NCI-H1105 treated with DMSO at 0.1 percent for 48 hours (cell line): ENCODE measurements at regions not wholly inside any gene's neighbourhood (a gene's known extent, or its start where the extent isn't known, plus 50 kb on each side); places are given as distances from the start of the nearest gene placed in this dataset.

Experiments used
- DNase-seq: peaks from one replicate; lab custom pipeline; 2025; lab: John Stamatoyannopoulos, UW

- no peak for DNase-seq
Observed at GRCh38 chr22:49435596-49435995, 392.1 kb downstream of the BRD1 start.

GRCh38 chr22:49433717-49434611, 393.7 kb downstream of the BRD1 start:
- DNase-seq, result no peak

- no peak for DNase-seq
Observed at GRCh38 chr22:49432897-49433443, 394.7 kb downstream of the BRD1 start.

- no peak for DNase-seq
Observed at GRCh38 chr22:49432211-49432896, 395.3 kb downstream of the BRD1 start.

GRCh38 chr22:49431551-49431950, 396.1 kb downstream of the BRD1 start:
- DNase-seq, result no peak

GRCh38 chr22:49429066-49429465, 398.6 kb downstream of the BRD1 start:
- no peak for DNase-seq

GRCh38 chr22:49427941-49428340, 399.7 kb downstream of the BRD1 start:
- DNase-seq, result no peak

- DNase-seq, result no peak
Observed at GRCh38 chr22:49427341-49427740, 400.3 kb downstream of the BRD1 start.

GRCh38 chr22:49426618-49427266, 400.9 kb downstream of the BRD1 start:
- DNase-seq, result no peak

GRCh38 chr22:49426098-49426497, 401.6 kb downstream of the BRD1 start:
- DNase-seq, result no peak

- no peak for DNase-seq
Observed at GRCh38 chr22:49425356-49425755, 402.3 kb downstream of the BRD1 start.

GRCh38 chr22:49424893-49425270, 402.8 kb downstream of the BRD1 start:
- DNase-seq, result no peak

- no peak for DNase-seq
Observed at GRCh38 chr22:49423125-49423650, 404.5 kb downstream of the BRD1 start.

- DNase-seq, result no peak
Observed at GRCh38 chr22:49422701-49423100, 405.0 kb downstream of the BRD1 start.

- DNase-seq, result no peak
Observed at GRCh38 chr22:49420651-49421050, 407.0 kb downstream of the BRD1 start.

- no peak for DNase-seq
Observed at GRCh38 chr22:49419661-49420060, 408.0 kb downstream of the BRD1 start.

GRCh38 chr22:49418943-49419342, 408.7 kb downstream of the BRD1 start:
- DNase-seq, result no peak

- no peak for DNase-seq
Observed at GRCh38 chr22:49418341-49418894, 409.3 kb downstream of the BRD1 start.

GRCh38 chr22:49417833-49418232, 409.8 kb downstream of the BRD1 start:
- no peak for DNase-seq

GRCh38 chr22:49417326-49417725, 410.3 kb downstream of the BRD1 start:
- no peak for DNase-seq

GRCh38 chr22:49415151-49415951, 412.3 kb downstream of the BRD1 start:
- DNase-seq, result no peak
